AG09319 (cell line): ENCODE measurements at regions not wholly inside any gene's neighbourhood (a gene's known extent, or its start where the extent isn't known, plus 50 kb on each side); places are given as distances from the start of the nearest gene placed in this dataset.

Source experiments
- DNase-seq: peaks from one replicate; pipeline ENCODE4 v3.0.0-alpha.2; 2010; ENCODE audit warnings: low read depth; ENCODE audit errors: extremely low read depth
- TF ChIP-seq, protein P1 (sequence below): IDR thresholded peaks from 2 replicates; pipeline ENCODE4 v1.5.1; 2011; ENCODE audit warnings: low read depth, mild to moderate bottlenecking, inconsistent platforms, low read length, moderate library complexity

DNA sequence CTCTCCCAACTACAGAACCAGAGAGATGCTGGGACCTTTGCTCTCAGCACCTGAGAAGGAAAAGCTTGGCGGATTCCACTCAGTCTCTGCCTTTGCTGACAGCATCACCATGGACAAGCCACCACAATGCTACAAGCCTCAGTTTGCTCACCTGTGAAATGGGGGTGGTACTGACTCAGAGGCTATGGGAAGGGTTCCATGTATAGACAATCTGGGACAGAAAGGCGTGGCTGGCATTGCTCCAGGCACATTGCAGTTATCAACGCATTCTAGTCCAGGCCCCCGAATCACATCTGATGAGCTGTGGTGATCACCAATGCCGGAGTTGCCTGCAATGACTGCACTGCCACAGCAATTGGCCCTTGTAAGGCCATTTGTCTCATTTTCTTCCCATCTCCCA, 72.6 kb downstream of the ISX start:
- DNase-seq = no peak
- TF ChIP-seq, protein P1, sequence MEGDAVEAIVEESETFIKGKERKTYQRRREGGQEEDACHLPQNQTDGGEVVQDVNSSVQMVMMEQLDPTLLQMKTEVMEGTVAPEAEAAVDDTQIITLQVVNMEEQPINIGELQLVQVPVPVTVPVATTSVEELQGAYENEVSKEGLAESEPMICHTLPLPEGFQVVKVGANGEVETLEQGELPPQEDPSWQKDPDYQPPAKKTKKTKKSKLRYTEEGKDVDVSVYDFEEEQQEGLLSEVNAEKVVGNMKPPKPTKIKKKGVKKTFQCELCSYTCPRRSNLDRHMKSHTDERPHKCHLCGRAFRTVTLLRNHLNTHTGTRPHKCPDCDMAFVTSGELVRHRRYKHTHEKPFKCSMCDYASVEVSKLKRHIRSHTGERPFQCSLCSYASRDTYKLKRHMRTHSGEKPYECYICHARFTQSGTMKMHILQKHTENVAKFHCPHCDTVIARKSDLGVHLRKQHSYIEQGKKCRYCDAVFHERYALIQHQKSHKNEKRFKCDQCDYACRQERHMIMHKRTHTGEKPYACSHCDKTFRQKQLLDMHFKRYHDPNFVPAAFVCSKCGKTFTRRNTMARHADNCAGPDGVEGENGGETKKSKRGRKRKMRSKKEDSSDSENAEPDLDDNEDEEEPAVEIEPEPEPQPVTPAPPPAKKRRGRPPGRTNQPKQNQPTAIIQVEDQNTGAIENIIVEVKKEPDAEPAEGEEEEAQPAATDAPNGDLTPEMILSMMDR = no peak

DNA sequence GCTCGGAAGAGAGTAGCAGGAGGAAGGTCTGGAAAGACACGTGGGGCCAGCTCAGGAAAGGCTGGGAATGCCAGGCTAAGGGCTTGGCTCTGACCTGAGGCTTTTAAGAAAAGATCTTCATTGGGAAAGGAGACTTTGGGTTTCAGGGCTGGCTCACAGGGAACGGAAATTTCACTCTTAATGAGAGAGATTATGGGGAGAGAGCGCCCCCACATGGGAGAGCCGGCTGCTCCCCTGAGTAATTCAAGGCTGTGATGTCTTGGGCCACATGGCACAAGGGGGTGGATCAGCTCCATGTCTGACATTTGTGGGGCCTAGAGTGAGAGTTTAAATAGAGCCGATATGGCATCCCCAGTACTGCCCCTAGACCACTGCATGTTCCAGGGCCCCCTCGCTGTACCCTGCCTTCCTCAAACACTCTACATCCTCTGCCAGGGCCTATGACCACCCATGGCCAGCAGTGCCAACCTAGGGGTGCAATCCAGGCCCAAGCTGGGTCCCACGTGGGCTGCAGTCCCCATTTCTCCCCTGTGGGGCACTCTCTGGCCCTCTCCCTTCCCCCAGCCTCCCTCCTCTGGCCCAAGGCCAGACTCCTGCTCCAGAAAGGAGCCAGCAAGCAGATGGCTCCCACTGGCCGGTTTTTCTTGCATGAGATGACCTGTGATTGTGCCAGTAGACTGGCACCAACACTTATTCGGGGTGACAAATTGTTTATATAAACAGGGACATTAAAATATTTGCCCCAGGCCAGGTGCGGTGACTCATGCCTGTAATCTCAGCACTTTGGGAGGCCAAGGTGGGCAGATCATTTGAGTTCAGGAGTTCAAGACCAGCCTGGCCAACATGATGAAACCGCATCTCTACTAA, 75.2 kb downstream of the ISX start:
- no peak for DNase-seq
- TF ChIP-seq, protein P1 = no peak

DNA sequence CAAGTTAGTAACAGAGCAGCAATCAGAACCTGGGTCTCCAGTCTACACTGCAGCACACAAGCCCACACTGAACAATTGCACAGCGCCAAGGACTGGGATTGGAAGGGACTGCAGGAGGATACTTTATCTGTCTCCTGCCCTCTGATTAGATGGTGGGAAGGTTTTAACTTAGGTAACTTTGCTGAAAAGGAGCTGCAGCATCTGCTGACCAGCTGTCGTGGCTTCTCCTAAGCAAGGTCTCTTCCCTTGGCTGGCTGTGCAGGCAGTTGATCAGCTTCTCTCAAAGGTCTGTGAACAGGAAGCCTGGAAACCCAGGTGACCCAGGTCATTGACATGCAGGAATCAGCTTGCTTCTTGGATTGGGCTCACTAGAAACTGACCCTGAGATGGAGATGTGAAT, 82.4 kb downstream of the ISX start:
- DNase-seq = no peak
- TF ChIP-seq, protein P1 = no peak

DNA sequence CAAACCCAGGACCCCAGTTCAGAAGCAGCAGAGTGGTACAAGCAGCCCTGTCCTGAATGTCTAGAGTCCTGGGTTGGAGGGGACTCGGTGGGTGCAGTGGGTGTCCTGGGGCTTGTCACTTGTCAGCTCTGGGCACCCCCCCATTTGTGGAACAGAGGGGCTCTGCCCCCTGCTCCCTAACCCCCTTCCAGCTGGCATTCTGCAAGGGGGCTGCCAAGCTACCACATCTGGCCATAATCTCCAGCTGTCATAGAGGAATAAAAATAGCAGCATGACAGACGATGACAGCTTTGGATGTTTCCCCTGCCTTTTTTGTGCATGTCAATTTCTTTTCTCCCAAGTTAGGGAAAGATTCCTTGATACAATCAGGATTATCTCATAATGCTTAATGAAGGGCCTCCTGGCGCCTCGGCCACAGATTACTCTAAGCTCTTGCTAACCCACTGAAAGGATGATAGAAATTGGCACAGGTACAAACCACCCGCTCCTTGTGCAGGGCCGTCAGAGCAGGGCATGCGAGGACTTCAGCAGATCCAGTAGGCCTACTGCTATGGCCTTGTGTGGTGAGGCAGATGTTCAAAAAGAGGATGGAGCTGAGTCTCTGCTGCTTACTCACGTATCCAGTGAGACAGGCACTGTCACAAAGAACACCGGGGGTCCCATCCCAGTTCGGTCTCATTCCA, 83.0 kb downstream of the ISX start:
- TF ChIP-seq, protein P1 = no peak
- DNase-seq = no peak

DNA sequence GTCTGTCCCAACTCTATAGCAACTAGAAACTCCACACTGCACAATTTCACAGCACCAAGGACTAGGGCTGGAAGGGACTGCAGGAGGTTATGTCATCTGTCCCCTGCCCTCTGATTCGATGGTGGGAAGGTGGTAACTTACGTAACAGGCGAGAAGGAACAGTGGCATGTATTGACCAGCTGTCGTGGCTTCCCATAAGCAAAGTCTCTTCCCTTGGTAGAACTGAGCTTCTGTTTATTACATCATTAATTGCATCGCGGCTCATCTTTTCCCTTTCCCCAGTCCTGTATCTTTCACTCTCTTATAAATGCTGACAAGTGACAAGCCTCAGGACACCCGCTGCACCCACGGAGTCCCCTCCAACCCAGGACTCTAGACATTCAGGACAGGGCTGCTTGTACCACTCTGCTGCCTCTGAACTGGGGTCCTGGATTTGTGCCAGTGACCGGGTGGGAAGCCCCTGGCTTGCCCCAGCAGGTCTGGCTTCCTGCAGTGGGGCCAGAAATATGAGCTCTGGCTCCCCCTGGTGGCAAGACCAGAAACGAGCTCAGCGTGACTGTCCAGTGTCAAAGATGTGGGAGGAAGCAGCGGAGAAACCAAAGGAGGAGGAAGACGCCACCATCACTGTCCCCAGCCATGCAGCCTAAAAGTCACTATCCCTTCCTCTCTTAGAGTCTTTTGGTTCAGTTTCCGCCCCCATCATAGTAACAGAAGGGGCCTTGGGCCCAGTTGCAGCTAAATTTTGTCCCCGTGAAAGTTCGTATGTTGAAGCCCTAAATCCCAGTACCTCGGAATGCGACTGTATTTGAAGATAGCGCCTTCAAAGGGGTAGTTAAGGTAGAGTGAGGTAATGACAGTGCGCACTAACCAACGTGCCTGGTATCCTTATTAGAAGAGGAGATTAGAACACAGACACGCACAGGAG, 84.5 kb downstream of the ISX start:
- TF ChIP-seq, protein P1 = peak; percentile 67
- no peak for DNase-seq

DNA sequence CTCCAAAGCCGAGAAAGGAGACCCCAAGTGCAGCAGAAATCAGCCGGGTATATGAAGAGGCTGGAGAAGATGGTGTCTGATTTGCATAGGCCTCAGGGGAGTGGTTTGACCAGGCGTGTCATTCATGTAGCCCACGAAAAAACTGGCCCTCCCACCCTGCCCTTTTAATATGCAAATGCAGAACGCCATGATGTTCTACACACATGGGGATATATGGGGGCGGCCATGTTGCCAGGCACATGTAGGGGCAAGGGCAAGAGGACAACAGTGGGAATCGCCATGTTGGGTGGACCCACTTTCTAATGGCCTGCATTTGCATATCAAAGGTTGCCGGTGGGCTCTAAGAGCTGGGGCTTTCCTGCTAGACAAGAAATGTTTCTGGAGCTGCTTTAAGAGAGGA, 86.4 kb downstream of the ISX start:
- no peak for DNase-seq
- TF ChIP-seq, protein P1 = no peak
